ENCODE measurements at regions not wholly inside any gene's neighbourhood (a gene's known extent, or its start where the extent isn't known, plus 50 kb on each side); places are given as distances from the start of the nearest gene placed in this dataset.

DNA sequence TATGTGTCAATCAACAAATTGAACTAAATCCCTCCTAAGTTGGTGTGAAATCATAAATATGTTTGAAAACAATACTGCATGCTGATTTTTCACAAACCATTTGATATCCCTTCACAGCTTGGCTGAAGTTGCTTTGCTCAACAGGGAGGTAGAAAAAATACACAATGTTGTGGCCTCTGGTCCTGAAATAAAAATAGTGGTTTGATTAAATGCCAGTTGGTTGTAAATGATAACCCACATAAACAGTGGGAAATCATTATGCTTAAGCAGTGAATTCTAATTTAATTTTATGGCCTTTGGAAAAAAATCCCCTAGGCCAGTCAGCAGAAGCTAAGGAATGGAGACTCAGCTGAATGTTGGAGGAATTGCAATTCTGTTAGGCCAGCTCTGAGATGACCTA, 359.4 kb upstream of the CWC22 start (continued):
- TF ChIP-seq, protein P1, sequence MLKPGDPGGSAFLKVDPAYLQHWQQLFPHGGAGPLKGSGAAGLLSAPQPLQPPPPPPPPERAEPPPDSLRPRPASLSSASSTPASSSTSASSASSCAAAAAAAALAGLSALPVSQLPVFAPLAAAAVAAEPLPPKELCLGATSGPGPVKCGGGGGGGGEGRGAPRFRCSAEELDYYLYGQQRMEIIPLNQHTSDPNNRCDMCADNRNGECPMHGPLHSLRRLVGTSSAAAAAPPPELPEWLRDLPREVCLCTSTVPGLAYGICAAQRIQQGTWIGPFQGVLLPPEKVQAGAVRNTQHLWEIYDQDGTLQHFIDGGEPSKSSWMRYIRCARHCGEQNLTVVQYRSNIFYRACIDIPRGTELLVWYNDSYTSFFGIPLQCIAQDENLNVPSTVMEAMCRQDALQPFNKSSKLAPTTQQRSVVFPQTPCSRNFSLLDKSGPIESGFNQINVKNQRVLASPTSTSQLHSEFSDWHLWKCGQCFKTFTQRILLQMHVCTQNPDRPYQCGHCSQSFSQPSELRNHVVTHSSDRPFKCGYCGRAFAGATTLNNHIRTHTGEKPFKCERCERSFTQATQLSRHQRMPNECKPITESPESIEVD (tag by site-specific recombination; IDR thresholded peaks at IDR 0.05): 0 out of 2 replicates have a peak, but pooled peaks have one; percentile 7
- TF ChIP-seq ZNF426 (tag by site-specific recombination; IDR thresholded peaks at IDR 0.05) (no peak), REPIN1 (tag by site-specific recombination; IDR thresholded peaks at IDR 0.05; ENCODE audit: low read depth) (no peak), KLF9 (tag by site-specific recombination; IDR thresholded peaks at IDR 0.05; ENCODE audit: low read depth) (no peak), FEZF1 (tag by site-specific recombination; IDR thresholded peaks at IDR 0.05) (peak; percentile 52), ZNF837 (tag by site-specific recombination; IDR thresholded peaks at IDR 0.05) (no peak), KLF1 (tag by site-specific recombination; IDR thresholded peaks at IDR 0.05) (no peak), YY2 (tag by site-specific recombination; IDR thresholded peaks at IDR 0.05) (no peak), WT1 (tag by site-specific recombination; IDR thresholded peaks at IDR 0.05) (no peak), ZNF791 (tag by site-specific recombination; IDR thresholded peaks at IDR 0.05) (no peak), ZNF48 (tag by site-specific recombination; IDR thresholded peaks at IDR 0.05) (no peak), ZNF140 (tag by site-specific recombination; IDR thresholded peaks at IDR 0.05) (no peak), ZFP69B (tag by site-specific recombination; IDR thresholded peaks at IDR 0.05) (no peak), ZNF626 (tag by site-specific recombination; IDR thresholded peaks at IDR 0.05) (no peak), SCRT1 (tag by site-specific recombination; IDR thresholded peaks at IDR 0.05; ENCODE audit: borderline replicate concordance) (no peak)
- TF ChIP-seq, protein P2, sequence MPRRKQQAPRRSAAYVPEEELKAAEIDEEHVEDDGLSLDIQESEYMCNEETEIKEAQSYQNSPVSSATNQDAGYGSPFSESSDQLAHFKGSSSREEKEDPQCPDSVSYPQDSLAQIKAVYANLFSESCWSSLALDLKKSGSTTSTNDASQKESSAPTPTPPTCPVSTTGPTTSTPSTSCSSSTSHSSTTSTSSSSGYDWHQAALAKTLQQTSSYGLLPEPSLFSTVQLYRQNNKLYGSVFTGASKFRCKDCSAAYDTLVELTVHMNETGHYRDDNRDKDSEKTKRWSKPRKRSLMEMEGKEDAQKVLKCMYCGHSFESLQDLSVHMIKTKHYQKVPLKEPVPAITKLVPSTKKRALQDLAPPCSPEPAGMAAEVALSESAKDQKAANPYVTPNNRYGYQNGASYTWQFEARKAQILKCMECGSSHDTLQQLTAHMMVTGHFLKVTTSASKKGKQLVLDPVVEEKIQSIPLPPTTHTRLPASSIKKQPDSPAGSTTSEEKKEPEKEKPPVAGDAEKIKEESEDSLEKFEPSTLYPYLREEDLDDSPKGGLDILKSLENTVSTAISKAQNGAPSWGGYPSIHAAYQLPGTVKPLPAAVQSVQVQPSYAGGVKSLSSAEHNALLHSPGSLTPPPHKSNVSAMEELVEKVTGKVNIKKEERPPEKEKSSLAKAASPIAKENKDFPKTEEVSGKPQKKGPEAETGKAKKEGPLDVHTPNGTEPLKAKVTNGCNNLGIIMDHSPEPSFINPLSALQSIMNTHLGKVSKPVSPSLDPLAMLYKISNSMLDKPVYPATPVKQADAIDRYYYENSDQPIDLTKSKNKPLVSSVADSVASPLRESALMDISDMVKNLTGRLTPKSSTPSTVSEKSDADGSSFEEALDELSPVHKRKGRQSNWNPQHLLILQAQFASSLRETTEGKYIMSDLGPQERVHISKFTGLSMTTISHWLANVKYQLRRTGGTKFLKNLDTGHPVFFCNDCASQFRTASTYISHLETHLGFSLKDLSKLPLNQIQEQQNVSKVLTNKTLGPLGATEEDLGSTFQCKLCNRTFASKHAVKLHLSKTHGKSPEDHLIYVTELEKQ (tag by site-specific recombination; IDR thresholded peaks at IDR 0.05; ENCODE audit: borderline replicate concordance): no peak
- TF ChIP-seq, protein P3, sequence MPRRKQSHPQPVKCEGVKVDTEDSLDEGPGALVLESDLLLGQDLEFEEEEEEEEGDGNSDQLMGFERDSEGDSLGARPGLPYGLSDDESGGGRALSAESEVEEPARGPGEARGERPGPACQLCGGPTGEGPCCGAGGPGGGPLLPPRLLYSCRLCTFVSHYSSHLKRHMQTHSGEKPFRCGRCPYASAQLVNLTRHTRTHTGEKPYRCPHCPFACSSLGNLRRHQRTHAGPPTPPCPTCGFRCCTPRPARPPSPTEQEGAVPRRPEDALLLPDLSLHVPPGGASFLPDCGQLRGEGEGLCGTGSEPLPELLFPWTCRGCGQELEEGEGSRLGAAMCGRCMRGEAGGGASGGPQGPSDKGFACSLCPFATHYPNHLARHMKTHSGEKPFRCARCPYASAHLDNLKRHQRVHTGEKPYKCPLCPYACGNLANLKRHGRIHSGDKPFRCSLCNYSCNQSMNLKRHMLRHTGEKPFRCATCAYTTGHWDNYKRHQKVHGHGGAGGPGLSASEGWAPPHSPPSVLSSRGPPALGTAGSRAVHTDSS (tag by site-specific recombination; IDR thresholded peaks at IDR 0.05): no peak
- TF ChIP-seq, protein P4, sequence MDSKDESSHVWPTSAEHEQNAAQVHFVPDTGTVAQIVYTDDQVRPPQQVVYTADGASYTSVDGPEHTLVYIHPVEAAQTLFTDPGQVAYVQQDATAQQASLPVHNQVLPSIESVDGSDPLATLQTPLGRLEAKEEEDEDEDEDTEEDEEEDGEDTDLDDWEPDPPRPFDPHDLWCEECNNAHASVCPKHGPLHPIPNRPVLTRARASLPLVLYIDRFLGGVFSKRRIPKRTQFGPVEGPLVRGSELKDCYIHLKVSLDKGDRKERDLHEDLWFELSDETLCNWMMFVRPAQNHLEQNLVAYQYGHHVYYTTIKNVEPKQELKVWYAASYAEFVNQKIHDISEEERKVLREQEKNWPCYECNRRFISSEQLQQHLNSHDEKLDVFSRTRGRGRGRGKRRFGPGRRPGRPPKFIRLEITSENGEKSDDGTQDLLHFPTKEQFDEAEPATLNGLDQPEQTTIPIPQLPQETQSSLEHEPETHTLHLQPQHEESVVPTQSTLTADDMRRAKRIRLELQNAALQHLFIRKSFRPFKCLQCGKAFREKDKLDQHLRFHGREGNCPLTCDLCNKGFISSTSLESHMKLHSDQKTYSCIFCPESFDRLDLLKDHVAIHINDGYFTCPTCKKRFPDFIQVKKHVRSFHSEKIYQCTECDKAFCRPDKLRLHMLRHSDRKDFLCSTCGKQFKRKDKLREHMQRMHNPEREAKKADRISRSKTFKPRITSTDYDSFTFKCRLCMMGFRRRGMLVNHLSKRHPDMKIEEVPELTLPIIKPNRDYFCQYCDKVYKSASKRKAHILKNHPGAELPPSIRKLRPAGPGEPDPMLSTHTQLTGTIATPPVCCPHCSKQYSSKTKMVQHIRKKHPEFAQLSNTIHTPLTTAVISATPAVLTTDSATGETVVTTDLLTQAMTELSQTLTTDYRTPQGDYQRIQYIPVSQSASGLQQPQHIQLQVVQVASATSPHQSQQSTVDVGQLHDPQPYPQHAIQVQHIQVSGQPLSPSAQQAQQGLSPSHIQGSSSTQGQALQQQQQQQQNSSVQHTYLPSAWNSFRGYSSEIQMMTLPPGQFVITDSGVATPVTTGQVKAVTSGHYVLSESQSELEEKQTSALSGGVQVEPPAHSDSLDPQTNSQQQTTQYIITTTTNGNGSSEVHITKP (tag by site-specific recombination; IDR thresholded peaks at IDR 0.05): peak; percentile 31; the same call in 1 of the 2 replicates
- TF ChIP-seq, protein P5, sequence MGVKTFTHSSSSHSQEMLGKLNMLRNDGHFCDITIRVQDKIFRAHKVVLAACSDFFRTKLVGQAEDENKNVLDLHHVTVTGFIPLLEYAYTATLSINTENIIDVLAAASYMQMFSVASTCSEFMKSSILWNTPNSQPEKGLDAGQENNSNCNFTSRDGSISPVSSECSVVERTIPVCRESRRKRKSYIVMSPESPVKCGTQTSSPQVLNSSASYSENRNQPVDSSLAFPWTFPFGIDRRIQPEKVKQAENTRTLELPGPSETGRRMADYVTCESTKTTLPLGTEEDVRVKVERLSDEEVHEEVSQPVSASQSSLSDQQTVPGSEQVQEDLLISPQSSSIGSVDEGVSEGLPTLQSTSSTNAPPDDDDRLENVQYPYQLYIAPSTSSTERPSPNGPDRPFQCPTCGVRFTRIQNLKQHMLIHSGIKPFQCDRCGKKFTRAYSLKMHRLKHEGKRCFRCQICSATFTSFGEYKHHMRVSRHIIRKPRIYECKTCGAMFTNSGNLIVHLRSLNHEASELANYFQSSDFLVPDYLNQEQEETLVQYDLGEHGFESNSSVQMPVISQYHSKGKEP (tag by site-specific recombination; IDR thresholded peaks at IDR 0.05): no peak
